Endodermal cell (in vitro differentiated cells): ENCODE measurements at regions not wholly inside any gene's neighbourhood (a gene's known extent, or its start where the extent isn't known, plus 50 kb on each side); places are given as distances from the start of the nearest gene placed in this dataset.
A peak's percentile ranks its signal among the peaks of the same experiment; 100 is the strongest.

Experiments
- DNase-seq: peaks from one replicate; pipeline ENCODE4 v3.0.0-alpha.2; 2017
- H3K27ac ChIP-seq: 2 replicates; pipeline ENCODE4 v1.5.1; 2013; ENCODE audit warnings: mild to moderate bottlenecking, low read depth, low read length, moderate library complexity
- H3K27me3 ChIP-seq: 2 replicates; pipeline ENCODE4 v1.6.1; 2013; ENCODE audit warnings: mild to moderate bottlenecking, low read length, moderate library complexity; ENCODE audit not compliant: insufficient read depth, control insufficient read depth, poor library complexity, severe bottlenecking
- H3K36me3 ChIP-seq: 2 replicates; pipeline ENCODE4 v1.7.0; 2013; ENCODE audit warnings: mild to moderate bottlenecking, low read length, moderate library complexity; ENCODE audit not compliant: control insufficient read depth, insufficient read depth
- H3K4me1 ChIP-seq: one replicate; pipeline ENCODE4 v1.7.0; 2013; ENCODE audit warnings: low read length; ENCODE audit not compliant: control insufficient read depth, insufficient read depth
- H3K4me3 ChIP-seq: 2 replicates; pipeline ENCODE4 v1.5.1; 2013; ENCODE audit warnings: mild to moderate bottlenecking, low read length, moderate library complexity
- H3K9ac ChIP-seq: 2 replicates; pipeline ENCODE4 v1.6.1; 2013; ENCODE audit warnings: mild to moderate bottlenecking, low read length, moderate library complexity; ENCODE audit not compliant: poor library complexity, severe bottlenecking; ENCODE audit errors: extremely low read depth
- H3K9me3 ChIP-seq: 2 replicates; pipeline ENCODE4 v1.6.1; 2013; ENCODE audit warnings: mild to moderate bottlenecking, low read length, moderate library complexity; ENCODE audit not compliant: control insufficient read depth
- H3K27ac Mint-ChIP-seq: 2 replicates; pipeline ENCODE4 v1.8.0; 2020; ENCODE audit warnings: mixed read lengths
- H3K27me3 Mint-ChIP-seq: 2 replicates; pipeline ENCODE4 v1.8.0; 2021; ENCODE audit warnings: mild to moderate bottlenecking, mixed read lengths; ENCODE audit not compliant: insufficient read depth
- H3K36me3 Mint-ChIP-seq: 2 replicates; pipeline ENCODE4 v1.8.0; 2020; ENCODE audit warnings: low read depth, mixed read lengths
- H3K4me1 Mint-ChIP-seq: 2 replicates; pipeline ENCODE4 v1.8.0; 2020; ENCODE audit warnings: mixed read lengths
- H3K4me3 Mint-ChIP-seq: 2 replicates; pipeline ENCODE4 v1.8.0; 2020; ENCODE audit warnings: mild to moderate bottlenecking, moderate library complexity, mixed read lengths
- H3K9me3 Mint-ChIP-seq: 2 replicates; pipeline ENCODE4 v1.8.0; 2020; ENCODE audit warnings: mild to moderate bottlenecking, mixed read lengths
- WGBS, 2 experiments: methylation state at CpG; one replicate each; pipeline versions ENCODE4 v1.1.5 to v1.1.7; 2013; ENCODE audit warnings: missing lambda C conversion rate in 2 of 2, mixed read lengths in 1 of 2; ENCODE audit not compliant: insufficient coverage in 1 of 2, insufficient read length in 1 of 2; 5-methylcytosine and 5-hydroxymethylcytosine counted together
- TF ChIP-seq, protein P1 (sequence below): fragments of 200-600 bp; sonication (generic); conservative IDR thresholded peaks from 2 replicates; pipeline ENCODE4 v1.5.0; 2021; ENCODE audit warnings: antibody characterized with exemption, mild to moderate bottlenecking

DNA sequence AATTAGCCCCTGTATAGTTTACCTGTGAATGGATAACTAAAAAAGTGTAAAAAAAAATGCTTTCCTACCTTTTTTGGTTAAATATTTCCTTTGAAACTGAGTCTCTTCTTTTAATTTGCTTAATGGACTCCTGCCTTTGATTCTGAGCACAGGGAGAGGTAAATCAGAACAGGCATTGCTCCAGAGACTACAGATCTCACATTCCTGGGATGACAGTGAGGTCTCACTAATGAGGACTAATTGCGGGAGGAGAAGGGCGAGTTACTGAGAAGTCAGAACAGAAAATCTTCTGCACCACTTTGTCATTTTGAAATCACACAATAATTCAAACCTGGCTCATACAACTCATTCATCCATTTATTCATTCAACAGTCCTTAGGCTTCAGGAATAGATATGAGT, 437.0 kb upstream of the ASIC2 start:
- Histone ChIP-seq H3K9me3 (no peaks in the 10 kb centered on the region), H3K36me3 (no peaks in the 10 kb centered on the region), H3K9ac (no peak overlapping the region), H3K27ac (no peak overlapping the region), H3K4me1 (no peaks in the 10 kb centered on the region), H3K4me3 (no peak overlapping the region), H3K27me3 (peaks cover 17% of the 10 kb centered on the region)
- 69% methylated on average over 2 of the region's 2 CpGs; no CpG with 5 or more reads in 1 of the 2 experiments for WGBS, 2 experiments
- H3K27me3 Mint-ChIP-seq, result peaks cover 63% of the 10 kb centered on the region
- H3K27ac Mint-ChIP-seq, result no peak overlapping the region
- TF ChIP-seq, protein P1, sequence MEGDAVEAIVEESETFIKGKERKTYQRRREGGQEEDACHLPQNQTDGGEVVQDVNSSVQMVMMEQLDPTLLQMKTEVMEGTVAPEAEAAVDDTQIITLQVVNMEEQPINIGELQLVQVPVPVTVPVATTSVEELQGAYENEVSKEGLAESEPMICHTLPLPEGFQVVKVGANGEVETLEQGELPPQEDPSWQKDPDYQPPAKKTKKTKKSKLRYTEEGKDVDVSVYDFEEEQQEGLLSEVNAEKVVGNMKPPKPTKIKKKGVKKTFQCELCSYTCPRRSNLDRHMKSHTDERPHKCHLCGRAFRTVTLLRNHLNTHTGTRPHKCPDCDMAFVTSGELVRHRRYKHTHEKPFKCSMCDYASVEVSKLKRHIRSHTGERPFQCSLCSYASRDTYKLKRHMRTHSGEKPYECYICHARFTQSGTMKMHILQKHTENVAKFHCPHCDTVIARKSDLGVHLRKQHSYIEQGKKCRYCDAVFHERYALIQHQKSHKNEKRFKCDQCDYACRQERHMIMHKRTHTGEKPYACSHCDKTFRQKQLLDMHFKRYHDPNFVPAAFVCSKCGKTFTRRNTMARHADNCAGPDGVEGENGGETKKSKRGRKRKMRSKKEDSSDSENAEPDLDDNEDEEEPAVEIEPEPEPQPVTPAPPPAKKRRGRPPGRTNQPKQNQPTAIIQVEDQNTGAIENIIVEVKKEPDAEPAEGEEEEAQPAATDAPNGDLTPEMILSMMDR, result no peak
- peak; percentile 45 for DNase-seq
- H3K36me3 Mint-ChIP-seq, result no peaks in the 10 kb centered on the region
- H3K9me3 Mint-ChIP-seq, result peaks cover 4% of the 10 kb centered on the region
- no peak overlapping the region for H3K4me3 Mint-ChIP-seq
- peaks cover 4% of the 10 kb centered on the region for H3K4me1 Mint-ChIP-seq

DNA sequence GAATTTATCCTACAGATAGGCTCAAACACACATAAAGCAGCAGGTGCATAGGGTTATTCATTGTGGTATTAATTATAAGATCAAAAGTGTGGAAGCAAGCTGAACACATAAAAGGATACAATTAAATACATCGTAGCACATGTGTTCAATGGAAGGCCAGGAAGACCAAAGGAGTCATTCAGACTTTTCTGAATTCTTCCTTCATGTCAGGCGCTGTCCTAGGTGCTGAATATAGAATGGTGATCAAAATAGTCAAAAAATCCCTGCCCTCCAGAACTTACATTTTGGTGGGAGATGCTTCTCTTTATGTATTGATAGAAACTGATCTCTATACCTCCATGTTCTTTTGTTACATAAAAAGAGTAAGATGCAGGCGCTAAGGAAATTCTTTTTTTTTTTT, 439.0 kb upstream of the ASIC2 start:
- TF ChIP-seq, protein P1, result no peak
- peaks cover 58% of the 10 kb centered on the region for H3K27me3 Mint-ChIP-seq
- 50 to 65% methylated on average over 1 to 3 of the region's 3 CpGs for WGBS, 2 experiments

DNA sequence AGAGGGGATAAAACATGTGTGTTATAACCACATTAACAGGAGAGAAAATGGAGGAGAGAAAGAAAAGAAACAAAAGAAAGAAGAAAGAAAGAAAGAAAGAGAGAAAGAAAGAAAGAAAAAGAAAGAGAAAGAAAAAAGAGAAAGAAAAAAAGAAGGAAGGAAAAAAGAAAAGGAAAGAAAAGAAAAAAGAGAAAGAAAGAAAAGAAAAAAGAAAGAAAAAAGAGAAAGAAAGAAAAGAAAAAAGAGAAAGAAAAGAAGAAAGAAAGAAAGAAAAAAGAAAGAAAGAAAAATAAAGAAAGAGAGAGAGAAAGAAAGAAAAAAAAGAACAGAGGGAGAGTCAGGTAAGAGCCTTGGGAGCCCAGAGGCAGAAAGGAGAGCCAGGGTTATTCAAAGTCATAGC, 446.6 kb upstream of the ASIC2 start:
- no peak overlapping the region for H3K4me3 ChIP-seq
- Mint-ChIP-seq H3K4me3 (no peak overlapping the region), H3K36me3 (no peaks in the 10 kb centered on the region), H3K4me1 (peaks cover 12% of the 10 kb centered on the region), H3K27me3 (peaks cover 26% of the 10 kb centered on the region), H3K27ac (no peak overlapping the region), H3K9me3 (no peaks in the 10 kb centered on the region)
- TF ChIP-seq, protein P1, result no peak
- peaks cover 30% of the 10 kb centered on the region for H3K27me3 ChIP-seq
- no peak overlapping the region for H3K27ac ChIP-seq
- no peaks in the 10 kb centered on the region for H3K36me3 ChIP-seq
- no peaks in the 10 kb centered on the region for H3K9me3 ChIP-seq
- no peak for DNase-seq
- H3K9ac ChIP-seq, result no peak overlapping the region
- peaks cover 5% of the 10 kb centered on the region for H3K4me1 ChIP-seq

More for the DNA sequence above, 439.0 kb upstream of the ASIC2 start:
- Mint-ChIP-seq H3K27ac (no peak overlapping the region), H3K4me3 (no peak overlapping the region), H3K4me1 (peaks cover 4% of the 10 kb centered on the region), H3K36me3 (no peaks in the 10 kb centered on the region), H3K9me3 (no peaks in the 10 kb centered on the region)
- Histone ChIP-seq H3K4me3 (no peak overlapping the region), H3K36me3 (no peaks in the 10 kb centered on the region), H3K4me1 (no peaks in the 10 kb centered on the region), H3K9me3 (no peaks in the 10 kb centered on the region), H3K27ac (no peak overlapping the region), H3K27me3 (peaks cover 29% of the 10 kb centered on the region), H3K9ac (no peak overlapping the region)
- DNase-seq, result peak; percentile 55
